ENCODE measurements at regions not wholly inside any gene's neighbourhood (a gene's known extent, or its start where the extent isn't known, plus 50 kb on each side); places are given as distances from the start of the nearest gene placed in this dataset.

DNA sequence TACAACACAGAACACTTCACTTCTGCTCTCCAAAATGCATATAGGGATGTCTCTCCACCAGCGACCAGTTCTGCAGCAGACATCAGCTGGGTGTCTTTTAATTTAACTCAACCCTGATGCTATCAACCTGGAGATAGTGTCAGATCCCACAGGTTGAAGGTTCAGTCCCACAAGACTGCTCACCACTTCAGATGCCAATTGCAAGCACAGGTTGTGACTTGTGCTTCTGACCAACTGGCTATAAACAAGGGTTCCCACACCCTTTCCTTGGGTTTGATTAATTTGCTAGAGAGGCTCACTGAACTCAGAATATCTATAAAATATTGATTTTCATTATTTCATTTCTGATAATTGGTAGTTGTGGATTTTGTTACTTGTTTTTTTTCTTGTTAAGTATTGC lies 177.4 kb upstream of the HS3ST1 start:
- TF ChIP-seq, protein P1, sequence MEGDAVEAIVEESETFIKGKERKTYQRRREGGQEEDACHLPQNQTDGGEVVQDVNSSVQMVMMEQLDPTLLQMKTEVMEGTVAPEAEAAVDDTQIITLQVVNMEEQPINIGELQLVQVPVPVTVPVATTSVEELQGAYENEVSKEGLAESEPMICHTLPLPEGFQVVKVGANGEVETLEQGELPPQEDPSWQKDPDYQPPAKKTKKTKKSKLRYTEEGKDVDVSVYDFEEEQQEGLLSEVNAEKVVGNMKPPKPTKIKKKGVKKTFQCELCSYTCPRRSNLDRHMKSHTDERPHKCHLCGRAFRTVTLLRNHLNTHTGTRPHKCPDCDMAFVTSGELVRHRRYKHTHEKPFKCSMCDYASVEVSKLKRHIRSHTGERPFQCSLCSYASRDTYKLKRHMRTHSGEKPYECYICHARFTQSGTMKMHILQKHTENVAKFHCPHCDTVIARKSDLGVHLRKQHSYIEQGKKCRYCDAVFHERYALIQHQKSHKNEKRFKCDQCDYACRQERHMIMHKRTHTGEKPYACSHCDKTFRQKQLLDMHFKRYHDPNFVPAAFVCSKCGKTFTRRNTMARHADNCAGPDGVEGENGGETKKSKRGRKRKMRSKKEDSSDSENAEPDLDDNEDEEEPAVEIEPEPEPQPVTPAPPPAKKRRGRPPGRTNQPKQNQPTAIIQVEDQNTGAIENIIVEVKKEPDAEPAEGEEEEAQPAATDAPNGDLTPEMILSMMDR (IDR thresholded peaks at IDR 0.05; ENCODE audit: low read depth, low read length), result no peak
- DNase-seq (ENCODE audit: extremely low read depth, low read depth), result no peak

DNA sequence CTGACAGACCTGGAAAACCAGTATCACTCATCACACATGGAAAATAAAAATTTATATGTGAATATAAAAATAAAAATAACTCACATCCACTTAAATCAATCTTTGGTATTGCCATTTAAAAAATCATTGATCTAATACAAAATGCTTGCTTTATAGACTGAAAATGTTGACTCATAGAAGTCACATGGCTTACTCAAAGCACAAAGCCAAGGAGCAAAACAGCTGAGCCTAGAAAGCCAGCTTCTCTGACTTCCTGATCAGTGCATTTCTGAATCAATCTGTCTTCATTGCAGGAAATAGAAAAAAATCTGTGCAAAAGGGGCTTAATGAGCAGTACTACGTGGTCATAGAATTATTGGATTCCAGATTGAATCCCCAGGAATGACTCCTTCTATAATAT lies 176.9 kb upstream of the HS3ST1 start:
- no peak for DNase-seq (ENCODE audit: extremely low read depth, low read depth)
- TF ChIP-seq, protein P1 (IDR thresholded peaks at IDR 0.05; ENCODE audit: low read depth, low read length), result no peak

DNA sequence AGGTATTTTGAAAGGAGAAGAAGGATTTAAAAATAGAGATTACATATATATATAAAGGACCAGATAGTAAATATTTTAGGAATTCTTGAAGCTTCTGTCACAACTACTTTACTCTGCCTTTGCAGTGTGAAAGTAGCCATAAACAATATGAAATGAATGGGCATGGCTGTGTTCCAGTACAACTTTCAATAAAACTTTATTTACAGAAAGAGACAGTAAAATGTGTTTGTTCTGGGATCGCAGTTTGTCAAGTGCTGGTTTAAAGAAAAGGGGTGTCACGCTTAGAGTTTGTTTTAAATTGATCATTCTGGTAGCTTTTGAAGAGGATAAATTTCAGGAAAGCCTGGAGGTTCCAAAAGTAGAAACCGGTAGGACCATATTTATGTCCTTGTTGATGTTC lies 176.1 kb upstream of the HS3ST1 start:
- no peak for DNase-seq (ENCODE audit: extremely low read depth, low read depth)
- TF ChIP-seq, protein P1 (IDR thresholded peaks at IDR 0.05; ENCODE audit: low read depth, low read length), result no peak

DNA sequence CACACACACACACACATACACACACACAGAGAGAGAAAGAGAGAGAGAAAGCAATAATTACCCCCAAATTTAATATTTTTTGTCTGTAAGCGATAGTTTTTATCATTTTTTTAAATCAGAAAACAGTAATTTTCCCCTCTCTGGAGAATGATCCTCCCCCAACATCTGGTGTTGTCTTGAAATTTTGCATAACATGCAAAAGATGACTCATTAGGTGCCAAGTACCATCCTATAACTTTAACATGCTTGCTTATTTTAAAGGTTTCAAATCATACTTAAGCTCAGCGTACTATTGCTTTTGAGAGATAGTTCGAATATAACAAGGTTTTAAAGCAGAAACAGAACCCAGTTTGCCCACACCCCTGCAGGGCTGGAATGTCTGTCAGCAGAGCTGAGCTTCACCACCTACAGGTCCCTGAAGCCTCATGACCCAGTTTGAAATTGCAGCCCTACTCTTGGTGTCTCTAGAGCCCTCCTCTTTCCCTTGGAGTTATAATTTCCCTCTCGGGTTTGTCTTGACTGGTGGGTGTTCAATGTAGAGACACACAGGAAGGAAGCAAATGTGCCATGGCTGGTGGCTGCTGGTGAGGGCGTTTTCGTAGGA lies 175.0 kb upstream of the HS3ST1 start:
- no peak for DNase-seq (ENCODE audit: extremely low read depth, low read depth)

DNA sequence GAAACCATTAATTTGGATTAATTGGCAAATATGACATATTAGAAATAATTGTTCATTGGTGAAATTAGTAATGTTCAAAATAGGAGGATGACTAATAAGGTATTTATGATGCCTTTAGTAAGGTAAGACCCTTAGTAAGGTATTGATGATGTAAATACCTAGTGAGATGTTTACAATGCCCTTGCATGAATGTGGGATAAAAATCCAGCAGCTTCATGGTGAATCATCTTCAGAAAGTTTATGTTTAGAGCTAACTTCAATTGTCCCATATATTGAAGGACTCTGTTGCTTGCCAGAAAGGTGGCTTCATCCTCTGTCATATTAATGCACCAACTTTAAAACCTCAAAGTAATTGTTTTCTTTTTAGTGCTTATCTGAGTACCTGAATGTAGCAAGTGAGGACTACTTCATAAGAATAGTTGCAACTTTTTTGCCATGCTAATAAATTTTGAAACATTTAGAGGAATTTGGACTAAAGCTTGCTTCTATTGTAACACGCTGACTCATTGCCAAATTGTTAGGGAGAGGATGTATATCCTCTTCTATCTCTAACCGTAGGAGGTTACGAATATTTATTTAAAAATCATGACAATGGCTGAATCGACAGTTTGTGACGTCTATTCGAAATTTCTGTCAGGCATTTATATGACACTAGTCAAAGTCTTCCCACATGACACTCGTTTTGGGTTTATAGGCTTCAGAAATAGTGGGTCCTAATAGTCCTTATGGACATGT lies 174.1 kb upstream of the HS3ST1 start:
- DNase-seq (ENCODE audit: extremely low read depth, low read depth), result no peak
- TF ChIP-seq, protein P1 (IDR thresholded peaks at IDR 0.05; ENCODE audit: low read depth, low read length), result no peak

More for the DNA sequence above, 175.0 kb upstream of the HS3ST1 start:
- TF ChIP-seq, protein P1 (IDR thresholded peaks at IDR 0.05; ENCODE audit: low read depth, low read length), result no peak

DNA sequence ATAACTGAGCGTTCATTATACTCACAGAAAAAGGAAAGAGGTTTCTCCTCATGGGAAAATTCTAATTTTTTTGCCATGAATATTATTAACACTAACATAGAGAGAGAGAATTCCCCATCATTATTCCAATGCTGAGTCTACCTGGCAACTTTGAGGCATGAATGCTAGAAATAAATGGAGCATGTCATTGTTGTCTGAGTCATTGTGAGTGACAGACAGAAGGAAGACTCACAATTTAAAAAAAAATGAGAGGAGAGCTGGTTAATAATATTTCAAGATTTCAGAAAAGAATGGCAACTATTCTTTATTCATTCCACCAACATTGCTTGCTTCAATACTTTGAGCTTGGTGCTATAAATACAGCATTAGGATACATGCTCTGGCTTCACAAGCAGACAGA lies 170.4 kb upstream of the HS3ST1 start:
- TF ChIP-seq, protein P1 (IDR thresholded peaks at IDR 0.05; ENCODE audit: low read depth, low read length), result no peak
- no peak for DNase-seq (ENCODE audit: extremely low read depth, low read depth)

DNA sequence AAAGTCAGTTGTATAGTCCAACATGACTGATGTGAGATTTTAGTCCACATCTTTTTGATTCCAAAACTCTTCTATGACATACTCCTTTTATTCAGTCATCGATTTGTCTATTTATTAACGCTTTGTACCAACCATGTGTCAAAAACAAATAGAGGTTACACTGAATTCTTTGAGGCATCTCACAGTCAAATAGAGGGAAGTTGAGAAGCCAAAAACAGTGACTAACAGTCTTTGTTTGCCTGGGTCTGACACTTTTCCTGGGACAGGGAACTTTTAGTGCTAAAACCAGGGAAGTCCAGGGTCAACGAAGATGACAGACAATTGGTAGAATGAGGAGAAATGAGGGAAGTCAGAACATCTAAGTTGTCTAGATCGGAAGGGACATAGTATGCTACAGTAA lies 169.9 kb upstream of the HS3ST1 start:
- DNase-seq (ENCODE audit: extremely low read depth, low read depth), result no peak
- TF ChIP-seq, protein P1 (IDR thresholded peaks at IDR 0.05; ENCODE audit: low read depth, low read length), result no peak
